ENCODE measurements at regions not wholly inside any gene's neighbourhood (a gene's known extent, or its start where the extent isn't known, plus 50 kb on each side); places are given as distances from the start of the nearest gene placed in this dataset.

- no peak for DNase-seq
These were observed 1605.3 kb upstream of the ACVR2A start for GRCh38 chr2:146239392-146240135.

DNA sequence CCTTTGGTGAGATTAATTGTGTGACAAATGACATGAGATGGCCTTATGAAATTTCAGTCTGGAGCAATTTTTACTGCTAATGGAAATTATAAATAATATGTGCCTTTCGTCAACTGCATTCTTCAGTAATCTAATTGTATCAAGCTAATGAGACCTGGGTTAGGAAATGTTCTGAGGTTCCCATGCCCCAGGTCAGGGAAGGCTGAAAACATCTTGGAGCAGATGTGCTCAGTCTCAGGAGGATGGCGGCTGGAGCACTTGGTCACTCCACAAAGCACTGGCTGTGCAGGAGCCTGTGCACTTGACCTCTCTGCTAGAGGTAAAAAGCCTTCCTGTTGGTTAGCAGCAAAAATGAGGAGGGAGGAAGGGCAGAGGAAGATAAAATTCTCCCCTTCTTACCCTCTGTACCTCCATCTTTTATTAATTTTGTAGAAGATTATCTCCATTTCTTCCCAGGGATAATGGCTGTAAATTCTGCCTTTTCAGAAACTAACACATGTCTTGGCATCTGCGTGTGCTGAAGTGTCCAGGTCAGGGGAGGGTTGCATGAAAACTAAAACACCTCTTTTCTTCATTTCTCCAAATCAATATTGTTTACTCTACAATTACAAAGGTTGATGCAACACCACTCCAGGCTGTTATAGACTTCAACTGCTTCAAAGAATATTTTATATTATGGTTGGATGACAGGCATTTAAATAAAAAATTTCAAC lies 1606.4 kb upstream of the ACVR2A start:
- no peak for DNase-seq

- no peak for DNase-seq
These were observed 1609.7 kb upstream of the ACVR2A start for GRCh38 chr2:146235158-146235557.

DNA sequence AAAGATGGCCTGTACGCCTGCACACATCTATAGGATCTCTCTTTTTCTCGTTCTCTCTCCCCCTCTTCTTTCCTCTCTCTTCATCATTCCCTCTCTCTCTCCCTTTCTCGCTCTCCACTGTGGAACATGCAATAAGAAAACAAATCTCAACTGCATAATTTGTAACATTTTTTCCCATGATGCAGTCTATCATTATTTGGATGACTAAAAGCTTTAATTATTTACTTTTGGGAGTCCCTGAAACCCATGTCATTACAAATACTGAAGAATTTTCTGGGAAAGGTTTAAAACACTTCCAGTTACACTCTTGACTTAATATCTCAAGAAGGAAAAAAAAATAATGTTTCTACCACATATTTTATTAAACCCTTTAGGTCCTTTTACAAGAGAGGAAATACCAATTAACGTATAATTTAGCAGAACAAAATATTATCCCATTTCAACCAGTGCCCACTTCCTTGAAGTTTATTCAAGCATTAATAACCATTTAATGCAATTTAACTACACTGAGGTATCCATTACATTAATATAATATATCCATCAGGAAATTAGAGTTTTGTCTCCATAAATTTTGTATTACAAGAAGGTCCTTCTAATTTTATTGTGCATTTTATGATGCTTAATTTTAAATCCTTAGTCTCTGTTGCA lies 1615.2 kb upstream of the ACVR2A start:
- no peak for DNase-seq

DNA sequence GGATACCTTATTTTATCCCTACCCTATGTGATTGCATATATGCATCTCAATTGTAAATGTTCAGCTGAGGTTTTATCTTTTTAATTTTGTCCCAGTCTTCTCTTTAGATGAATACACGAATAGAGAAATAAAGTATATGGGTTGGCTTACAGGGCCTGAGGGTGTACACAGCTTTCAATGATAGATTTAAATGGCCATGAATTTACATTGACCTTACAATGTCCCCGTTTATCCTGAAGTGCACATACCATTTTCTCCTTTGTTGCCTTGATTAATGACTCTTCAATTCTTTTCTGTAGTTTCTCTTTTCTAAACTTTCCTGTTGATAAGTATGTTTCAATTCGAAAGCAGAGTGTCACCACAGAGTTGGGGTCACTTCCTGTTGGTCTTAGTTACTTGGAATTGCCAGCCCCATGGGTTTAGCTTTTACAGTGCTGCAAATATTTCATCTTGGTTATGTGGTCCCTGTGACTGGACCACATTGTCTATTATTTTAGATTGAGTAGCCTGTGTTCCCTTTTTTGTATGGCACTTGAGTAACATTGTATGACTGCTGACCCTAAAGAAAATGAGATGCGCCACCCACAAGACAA lies 1616.3 kb upstream of the ACVR2A start:
- DNase-seq: peak; percentile 0

DNA sequence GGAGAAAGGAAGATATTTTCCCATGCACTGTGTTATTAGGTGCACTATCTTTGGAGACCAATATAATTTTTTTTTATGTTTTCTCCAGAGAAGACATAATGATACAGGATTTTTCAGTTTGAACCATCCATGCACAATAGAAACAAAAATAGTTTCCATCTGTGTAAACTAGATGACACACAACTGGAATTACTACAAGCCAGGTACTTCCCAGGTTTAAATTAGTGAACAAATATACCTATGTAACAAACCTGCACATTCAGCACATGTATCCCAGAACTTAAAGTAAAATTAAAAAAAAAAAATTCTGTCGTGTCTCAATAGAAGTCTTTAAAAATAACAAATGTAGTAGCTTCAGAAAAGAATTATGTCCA lies 1616.8 kb upstream of the ACVR2A start:
- no peak for DNase-seq

GRCh38 chr2:146227152-146228019 lies 1617.4 kb upstream of the ACVR2A start:
- DNase-seq: no peak

DNA sequence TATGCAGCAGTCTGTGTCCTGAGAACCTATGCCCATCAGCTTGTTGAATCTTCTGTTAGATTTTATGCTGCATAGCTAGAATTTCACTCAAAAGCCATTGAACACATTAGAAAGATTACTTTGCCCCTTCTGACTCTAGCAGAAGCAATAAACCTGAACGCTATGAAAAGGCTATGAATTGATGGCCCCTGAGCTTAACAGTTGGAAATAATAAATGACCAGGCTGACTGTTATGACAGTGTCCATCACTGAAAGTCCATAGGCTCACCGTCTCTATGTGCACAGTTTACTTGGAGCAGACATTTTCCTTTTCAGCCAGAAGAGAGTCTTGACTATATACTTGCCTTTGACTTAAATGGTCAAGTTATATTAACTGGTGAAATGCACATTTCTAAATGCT lies 1618.8 kb upstream of the ACVR2A start:
- DNase-seq: no peak

DNA sequence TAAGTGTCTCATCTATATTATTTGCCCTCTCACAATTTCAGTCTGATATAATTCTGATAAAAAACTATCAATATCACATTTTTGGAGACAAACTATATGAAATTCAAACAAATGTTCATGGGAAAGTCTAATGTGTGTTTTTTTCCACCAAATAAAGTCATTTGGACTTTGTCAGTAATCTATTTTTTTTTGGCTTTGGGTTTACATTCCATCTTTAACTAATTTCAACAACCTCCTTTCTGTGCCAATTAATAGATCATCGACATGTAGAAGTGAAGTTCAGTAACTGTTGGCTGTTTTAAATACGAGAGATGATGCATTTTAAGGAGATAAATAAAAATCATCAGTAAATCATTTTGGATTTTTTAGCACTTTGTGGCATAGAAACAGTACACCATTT lies 1623.0 kb upstream of the ACVR2A start:
- no peak for DNase-seq

- no peak for DNase-seq
These were observed 1623.9 kb upstream of the ACVR2A start for GRCh38 chr2:146220957-146221356.

GRCh38 chr2:146214394-146214929 lies 1630.4 kb upstream of the ACVR2A start:
- DNase-seq: no peak

DNA sequence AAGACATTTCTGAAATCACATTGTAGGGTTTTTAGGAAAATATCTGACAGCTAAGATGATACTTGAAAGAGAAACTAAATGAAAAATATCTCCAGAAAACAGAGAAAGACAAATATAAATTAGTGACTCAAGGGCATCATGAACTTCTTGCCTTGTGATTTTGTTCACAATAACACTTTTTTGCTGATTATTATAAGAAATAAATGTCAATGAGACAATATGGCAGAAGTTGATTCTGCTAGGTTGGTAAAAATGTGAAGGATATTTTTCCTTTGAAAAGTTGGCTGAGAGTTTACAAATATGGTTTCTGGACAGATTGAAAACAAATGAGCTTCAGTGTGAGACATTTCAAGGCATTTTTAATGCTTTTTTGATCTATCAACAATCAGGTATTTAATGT lies 1631.2 kb upstream of the ACVR2A start:
- no peak for DNase-seq

DNA sequence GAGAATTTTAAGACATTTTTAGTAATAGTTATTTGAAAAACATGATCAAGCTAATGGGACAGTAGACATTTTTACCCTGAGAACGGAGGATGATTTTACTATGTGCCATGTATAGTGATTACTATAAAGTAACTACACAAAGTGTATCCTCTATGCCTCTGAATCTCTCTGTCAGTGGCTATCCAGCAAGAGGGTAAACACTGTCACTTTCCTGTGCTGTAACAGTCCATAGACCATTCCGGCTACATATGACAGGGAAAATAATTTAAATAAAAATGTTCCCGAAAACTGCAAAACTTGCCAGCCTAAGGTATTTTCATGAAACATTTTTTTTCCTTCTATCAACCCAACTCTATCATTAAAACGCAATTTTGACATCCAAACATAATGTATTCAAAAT lies 1632.2 kb upstream of the ACVR2A start:
- no peak for DNase-seq

DNA sequence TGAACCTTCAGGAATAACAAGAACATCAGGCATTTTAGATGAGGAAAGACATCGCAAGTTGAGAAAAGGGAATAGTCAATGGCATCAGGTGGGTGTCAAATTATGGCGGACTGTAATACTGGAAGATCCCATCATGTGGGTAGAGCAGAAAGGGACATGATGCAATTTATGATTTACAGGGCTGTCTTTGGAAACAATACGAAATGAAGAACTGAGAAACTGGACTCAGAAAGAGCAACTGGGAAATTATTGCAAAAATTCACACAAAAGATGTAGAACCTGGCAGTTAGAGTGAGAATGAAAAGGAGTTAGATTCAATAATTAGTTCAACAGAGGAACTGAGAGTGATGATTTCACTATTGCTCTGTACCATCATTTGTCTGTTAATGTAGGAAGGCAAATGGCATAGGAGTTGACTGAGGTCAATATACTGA lies 1635.0 kb upstream of the ACVR2A start:
- DNase-seq: no peak

DNA sequence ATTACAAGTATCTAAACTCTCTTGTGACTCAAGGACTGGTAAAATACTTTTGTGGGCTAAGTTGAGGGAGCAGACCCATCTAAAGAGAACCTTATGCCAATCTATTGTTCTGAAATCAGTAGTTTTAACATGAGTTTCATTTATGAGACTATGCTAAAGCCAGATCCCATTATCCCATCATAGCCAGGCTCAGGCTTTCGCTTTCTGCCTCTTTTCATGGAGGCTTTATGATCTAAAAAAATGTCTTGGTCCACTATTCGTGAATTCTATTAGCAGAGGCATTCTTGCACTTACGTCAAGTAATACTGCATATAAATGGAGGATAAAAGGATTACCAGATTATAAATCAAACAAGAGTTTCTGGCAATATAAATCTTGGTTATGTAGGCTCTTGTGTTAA lies 1636.9 kb upstream of the ACVR2A start:
- DNase-seq: no peak

- DNase-seq: no peak
These were observed 1637.4 kb upstream of the ACVR2A start for GRCh38 chr2:146207417-146207816.

- no peak for DNase-seq
These were observed 1641.7 kb upstream of the ACVR2A start for GRCh38 chr2:146203064-146203624.

DNA sequence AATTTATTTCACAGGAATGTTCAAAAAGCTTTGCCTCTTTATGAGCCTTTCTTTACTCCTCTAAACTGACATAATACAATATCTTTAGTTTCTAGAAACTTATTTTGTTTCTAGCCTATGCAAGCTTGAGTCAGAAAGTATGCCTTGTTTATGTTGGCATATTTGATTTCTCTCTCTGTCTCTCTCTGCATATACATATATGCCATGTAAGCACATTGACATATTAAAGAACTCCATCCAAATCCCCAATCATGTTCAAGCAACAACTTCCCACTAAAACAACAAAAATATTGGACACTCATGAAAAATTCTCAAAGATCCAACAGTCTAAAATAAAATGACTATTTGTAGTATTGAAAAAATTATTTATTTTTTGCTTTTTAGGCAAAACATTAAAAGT lies 1651.2 kb upstream of the ACVR2A start:
- DNase-seq: no peak

- no peak for DNase-seq
These were observed 1655.3 kb upstream of the ACVR2A start for GRCh38 chr2:146189541-146189940.

DNA sequence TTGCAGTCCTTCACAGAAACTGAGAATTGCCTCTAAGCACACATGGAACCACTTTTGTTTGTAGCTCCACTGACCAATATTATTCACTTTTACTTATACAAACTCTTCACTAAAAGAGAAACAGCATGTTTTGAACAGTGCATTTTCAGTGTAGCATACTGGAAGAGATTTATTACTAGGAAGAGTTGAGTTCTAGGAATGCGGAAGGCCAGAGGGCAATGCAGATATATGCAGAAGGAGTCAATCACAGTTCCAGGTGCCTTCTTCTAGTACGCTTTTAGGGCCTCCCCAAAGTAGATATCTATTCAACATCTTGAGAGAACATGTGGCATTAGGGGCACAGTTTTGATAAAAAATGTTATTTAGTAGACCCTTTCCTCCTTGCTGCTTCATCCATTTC lies 1654.0 kb upstream of the ZEB2 start:
- no peak for DNase-seq

- DNase-seq: no peak
These were observed 1641.5 kb upstream of the ZEB2 start for GRCh38 chr2:146161256-146161882.
